ENCODE measurements at regions not wholly inside any gene's neighbourhood (a gene's known extent, or its start where the extent isn't known, plus 50 kb on each side); places are given as distances from the start of the nearest gene placed in this dataset.

DNA sequence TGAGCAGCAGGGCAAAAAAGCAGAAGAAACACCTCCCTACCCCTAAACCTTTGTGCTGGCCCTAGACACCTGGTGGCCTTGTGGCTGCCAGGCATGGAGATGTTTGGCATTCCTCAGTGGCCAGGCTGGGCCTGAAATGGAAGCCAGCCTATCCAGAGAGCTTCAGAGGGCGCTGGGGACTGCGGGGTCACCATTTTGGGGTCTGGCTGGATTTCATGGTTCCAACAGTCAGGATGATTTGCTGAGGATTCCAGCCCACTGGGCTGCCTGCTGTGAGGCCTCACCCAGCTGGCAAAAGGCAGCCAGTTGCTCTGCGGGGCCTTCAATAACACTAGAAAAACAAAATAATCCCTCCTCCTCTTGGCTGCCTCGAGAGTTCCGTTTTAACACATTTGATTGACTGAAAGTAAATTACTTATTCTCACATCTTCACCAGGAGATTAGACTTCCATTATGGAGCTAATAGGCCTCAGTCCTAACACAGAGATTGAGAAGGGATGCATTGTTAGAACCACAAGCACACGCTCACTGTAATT lies 154.1 kb downstream of the EN1 start:
- Histone ChIP-seq H3K4me3 (no peak overlapping the region), H3K27ac (no peak overlapping the region), H3K4me2 (no peak overlapping the region), H3K4me1 (peaks cover 5% of the 10 kb centered on the region; the same call in 1 of the 3 replicates), H3K9me3 (peaks cover 21% of the 10 kb centered on the region; the same call in 2 of the 3 replicates)
- DNase-seq (ENCODE audit: low read depth in 1 of 2, low spot score in 1 of 2) (no peak), ATAC-seq (no peak), FAIRE-seq (no peak)
- TF ChIP-seq NPAS2 (CRISPR knock-in tag; IDR thresholded peaks at IDR 0.05; ENCODE audit: borderline replicate concordance) (no peak), ZSCAN20 (CRISPR knock-in tag; IDR thresholded peaks at IDR 0.05) (no peak), MYC (IDR thresholded peaks at IDR 0.05; ENCODE audit: borderline replicate concordance, low read length) (no peak), MAZ (IDR thresholded peaks at IDR 0.05; ENCODE audit: borderline replicate concordance, low read depth, low read length) (no peak), RNF2 (IDR thresholded peaks at IDR 0.05; ENCODE audit: borderline replicate concordance, low read depth) (no peak)
- TF ChIP-seq, protein P1, sequence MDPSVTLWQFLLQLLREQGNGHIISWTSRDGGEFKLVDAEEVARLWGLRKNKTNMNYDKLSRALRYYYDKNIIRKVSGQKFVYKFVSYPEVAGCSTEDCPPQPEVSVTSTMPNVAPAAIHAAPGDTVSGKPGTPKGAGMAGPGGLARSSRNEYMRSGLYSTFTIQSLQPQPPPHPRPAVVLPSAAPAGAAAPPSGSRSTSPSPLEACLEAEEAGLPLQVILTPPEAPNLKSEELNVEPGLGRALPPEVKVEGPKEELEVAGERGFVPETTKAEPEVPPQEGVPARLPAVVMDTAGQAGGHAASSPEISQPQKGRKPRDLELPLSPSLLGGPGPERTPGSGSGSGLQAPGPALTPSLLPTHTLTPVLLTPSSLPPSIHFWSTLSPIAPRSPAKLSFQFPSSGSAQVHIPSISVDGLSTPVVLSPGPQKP (IDR thresholded peaks at IDR 0.05; ENCODE audit: low read depth, low read length), result no peak
- 17% methylated on average over 6 of the region's 6 CpGs for WGBS (ENCODE audit: missing lambda C conversion rate)
- ChIA-PET CTCF (no interaction called here), POLR2A (no interaction called here)

DNA sequence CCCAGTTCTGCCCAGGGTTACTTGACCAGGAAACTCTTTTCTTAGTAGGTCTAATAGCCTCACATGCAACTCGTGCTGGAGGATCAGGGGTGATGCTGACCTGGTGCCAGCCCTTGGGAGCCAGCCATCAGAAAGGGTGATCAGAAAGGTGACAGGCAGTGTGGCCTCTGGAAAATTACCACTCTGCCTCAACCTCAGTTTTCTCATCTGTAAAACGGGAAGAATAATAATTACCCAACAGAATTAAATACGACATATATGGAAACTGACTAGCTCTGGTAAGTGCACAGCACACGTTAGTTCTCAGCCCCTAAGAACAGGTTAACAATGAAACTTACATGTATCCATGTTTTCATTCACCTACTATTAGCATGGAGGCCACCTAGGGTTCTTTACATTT lies 157.6 kb downstream of the EN1 start:
- no peak overlapping the region for H3K4me2 ChIP-seq
- no peak overlapping the region for H3K4me3 ChIP-seq
- peaks cover 21% of the 10 kb centered on the region for H3K9me3 ChIP-seq
- H3K27ac ChIP-seq, result no peak overlapping the region
- TF ChIP-seq CHD2 (IDR thresholded peaks at IDR 0.05; ENCODE audit: low read length, partially characterized antibody) (no peak), CHD4 (IDR thresholded peaks at IDR 0.05; ENCODE audit: borderline replicate concordance) (no peak), CEBPB (IDR thresholded peaks at IDR 0.05) (no peak)
- TF ChIP-seq, protein P2, sequence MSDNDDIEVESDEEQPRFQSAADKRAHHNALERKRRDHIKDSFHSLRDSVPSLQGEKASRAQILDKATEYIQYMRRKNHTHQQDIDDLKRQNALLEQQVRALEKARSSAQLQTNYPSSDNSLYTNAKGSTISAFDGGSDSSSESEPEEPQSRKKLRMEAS (IDR thresholded peaks at IDR 0.05), result no peak
- FAIRE-seq (no peak), DNase-seq (ENCODE audit: low read depth in 1 of 2, low spot score in 1 of 2) (no peak), ATAC-seq (no peak)
- ChIA-PET POLR2A (no interaction called here), CTCF (interaction anchor here (1.3 kb wide), 1 partner anchor 12 kb away, joined by 4 read pairs; no protein-coding TSS in a partner anchor)
- WGBS (ENCODE audit: missing lambda C conversion rate), result 8% methylated on average over 4 of the region's 4 CpGs
- no peaks in the 10 kb centered on the region for H3K4me1 ChIP-seq

DNA sequence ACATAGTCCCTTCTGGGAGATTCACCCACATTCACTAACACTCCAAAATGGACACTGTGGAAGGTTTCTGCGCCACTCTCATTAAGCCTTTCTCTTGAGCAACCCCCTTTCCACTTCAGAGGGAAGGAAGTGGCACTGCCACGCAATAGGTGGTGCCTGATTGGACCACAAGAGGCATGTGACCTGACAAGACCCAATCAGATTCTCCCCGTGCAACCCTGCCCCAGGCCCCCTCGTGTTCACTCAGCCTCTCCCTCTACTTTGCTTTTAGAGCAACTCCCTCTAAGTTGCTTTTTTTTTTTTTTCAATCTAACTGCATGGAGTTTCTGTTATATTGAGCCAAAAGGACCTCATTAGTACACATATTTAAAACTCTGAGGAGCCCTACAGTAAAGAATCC lies 158.0 kb downstream of the EN1 start:
- ChIA-PET CTCF (interaction anchor here (1.3 kb wide), 1 partner anchor 13 kb away, joined by 4 read pairs; no protein-coding TSS in a partner anchor), POLR2A (no interaction called here)
- DNase-seq (ENCODE audit: low read depth in 1 of 2, low spot score in 1 of 2) (no peak), ATAC-seq (no peak), FAIRE-seq (no peak)
- peaks cover 19% of the 10 kb centered on the region for H3K9me3 ChIP-seq
- H3K27ac ChIP-seq, result no peak overlapping the region
- WGBS (ENCODE audit: missing lambda C conversion rate), result 19% methylated on average over 4 of the region's 4 CpGs
- H3K4me1 ChIP-seq, result no peaks in the 10 kb centered on the region
- H3K4me3 ChIP-seq, result no peak overlapping the region
- H3K4me2 ChIP-seq, result no peak overlapping the region
- no peak for TF ChIP-seq RARB (CRISPR knock-in tag; IDR thresholded peaks at IDR 0.05)

DNA sequence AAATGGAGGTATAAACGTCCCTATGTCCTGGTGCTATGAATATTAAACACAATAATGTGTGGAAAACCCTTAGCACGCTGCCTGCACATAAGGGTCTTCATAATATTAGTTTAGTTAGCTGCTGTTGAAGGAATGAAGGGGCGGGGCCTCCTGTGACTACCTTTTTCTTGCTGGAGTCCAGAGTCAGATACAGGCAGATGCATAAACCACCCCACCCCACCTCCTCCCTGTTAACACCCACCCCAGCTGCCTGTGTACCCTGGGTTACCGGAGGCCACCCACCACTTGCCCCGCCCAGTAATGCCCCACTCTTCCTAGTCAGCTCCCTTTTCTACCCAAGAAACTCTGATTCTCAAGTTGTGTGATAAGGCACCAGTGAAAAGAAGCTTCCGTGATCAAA lies 158.4 kb downstream of the EN1 start:
- FAIRE-seq (no peak), ATAC-seq (no peak), DNase-seq (ENCODE audit: low read depth in 1 of 2, low spot score in 1 of 2) (no peak)
- Histone ChIP-seq H3K4me3 (no peak overlapping the region), H3K4me2 (no peak overlapping the region), H3K27ac (no peak overlapping the region), H3K9me3 (peaks cover 19% of the 10 kb centered on the region), H3K4me1 (no peaks in the 10 kb centered on the region)
- ChIA-PET POLR2A (no interaction called here), CTCF (no interaction called here)
- WGBS (ENCODE audit: missing lambda C conversion rate), result 7% methylated on average over 6 of the region's 6 CpGs
- TF ChIP-seq, protein P3, sequence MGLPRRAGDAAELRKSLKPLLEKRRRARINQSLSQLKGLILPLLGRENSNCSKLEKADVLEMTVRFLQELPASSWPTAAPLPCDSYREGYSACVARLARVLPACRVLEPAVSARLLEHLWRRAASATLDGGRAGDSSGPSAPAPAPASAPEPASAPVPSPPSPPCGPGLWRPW (IDR thresholded peaks at IDR 0.05), result no peak
- TF ChIP-seq EHF (CRISPR knock-in tag; IDR thresholded peaks at IDR 0.05), result no peak
- no peak for TF ChIP-seq CHD2 (IDR thresholded peaks at IDR 0.05; ENCODE audit: low read length, partially characterized antibody)
- no peak for TF ChIP-seq RAD21 (conservative IDR thresholded peaks at IDR 0.05 in 1 of 2, IDR thresholded peaks at IDR 0.05 in 1 of 2)
- TF ChIP-seq PHF8 (IDR thresholded peaks at IDR 0.05; ENCODE audit: borderline replicate concordance, low read depth), result no peak
- TF ChIP-seq, protein P4, sequence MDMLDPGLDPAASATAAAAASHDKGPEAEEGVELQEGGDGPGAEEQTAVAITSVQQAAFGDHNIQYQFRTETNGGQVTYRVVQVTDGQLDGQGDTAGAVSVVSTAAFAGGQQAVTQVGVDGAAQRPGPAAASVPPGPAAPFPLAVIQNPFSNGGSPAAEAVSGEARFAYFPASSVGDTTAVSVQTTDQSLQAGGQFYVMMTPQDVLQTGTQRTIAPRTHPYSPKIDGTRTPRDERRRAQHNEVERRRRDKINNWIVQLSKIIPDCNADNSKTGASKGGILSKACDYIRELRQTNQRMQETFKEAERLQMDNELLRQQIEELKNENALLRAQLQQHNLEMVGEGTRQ (IDR thresholded peaks at IDR 0.05), result no peak
- no peak for TF ChIP-seq JUN (IDR thresholded peaks at IDR 0.05)
